ENCODE measurements at regions not wholly inside any gene's neighbourhood (a gene's known extent, or its start where the extent isn't known, plus 50 kb on each side); places are given as distances from the start of the nearest gene placed in this dataset.

GRCh38 chr2:225272173-225272572 lies 127.3 kb upstream of the NYAP2 start:
- Mint-ChIP-seq H3K4me3 (ENCODE audit: unreplicated experiment) (no peak overlapping the region), H3K9me3 (ENCODE audit: low read depth) (peaks cover under 1% of the 10 kb centered on the region), H3K4me1 (ENCODE audit: low read depth) (peaks cover 5% of the 10 kb centered on the region), H3K27ac (ENCODE audit: unreplicated experiment) (no peak overlapping the region), H3K36me3 (ENCODE audit: low read depth) (no peaks in the 10 kb centered on the region), H3K27me3 (ENCODE audit: low read depth) (no peaks in the 10 kb centered on the region)
- no peak for TF ChIP-seq CTCF (IDR thresholded peaks at IDR 0.05)
- no peak for DNase-seq (ENCODE audit: low spot score)

GRCh38 chr2:225270861-225271260 lies 128.6 kb upstream of the NYAP2 start:
- Mint-ChIP-seq H3K27ac (ENCODE audit: unreplicated experiment) (no peak overlapping the region), H3K4me3 (ENCODE audit: unreplicated experiment) (no peak overlapping the region), H3K9me3 (ENCODE audit: low read depth) (no peaks in the 10 kb centered on the region), H3K27me3 (ENCODE audit: low read depth) (no peaks in the 10 kb centered on the region), H3K36me3 (ENCODE audit: low read depth) (no peaks in the 10 kb centered on the region), H3K4me1 (ENCODE audit: low read depth) (peaks cover 5% of the 10 kb centered on the region)
- peak; percentile 52 for TF ChIP-seq CTCF (IDR thresholded peaks at IDR 0.05)
- DNase-seq (ENCODE audit: low spot score) = no peak

GRCh38 chr2:225270053-225270452 lies 129.5 kb upstream of the NYAP2 start:
- H3K27me3 Mint-ChIP-seq (ENCODE audit: low read depth) = no peaks in the 10 kb centered on the region
- no peak for TF ChIP-seq CTCF (IDR thresholded peaks at IDR 0.05)

GRCh38 chr2:225254363-225254762 lies 145.1 kb upstream of the NYAP2 start:
- no peaks in the 10 kb centered on the region for H3K4me1 Mint-ChIP-seq (ENCODE audit: low read depth)
- no peak for TF ChIP-seq CTCF (IDR thresholded peaks at IDR 0.05)
- DNase-seq (ENCODE audit: low spot score) = no peak
- H3K27me3 Mint-ChIP-seq (ENCODE audit: low read depth) = no peaks in the 10 kb centered on the region
- peaks cover 3% of the 10 kb centered on the region for H3K36me3 Mint-ChIP-seq (ENCODE audit: low read depth)
- H3K4me3 Mint-ChIP-seq (ENCODE audit: unreplicated experiment) = no peak overlapping the region
- H3K9me3 Mint-ChIP-seq (ENCODE audit: low read depth) = peaks cover 9% of the 10 kb centered on the region
- H3K27ac Mint-ChIP-seq (ENCODE audit: unreplicated experiment) = no peak overlapping the region

More at GRCh38 chr2:225270053-225270452, 129.5 kb upstream of the NYAP2 start:
- no peak overlapping the region for H3K27ac Mint-ChIP-seq (ENCODE audit: unreplicated experiment)
- DNase-seq (ENCODE audit: low spot score) = no peak
- no peaks in the 10 kb centered on the region for H3K9me3 Mint-ChIP-seq (ENCODE audit: low read depth)
- H3K4me1 Mint-ChIP-seq (ENCODE audit: low read depth) = peaks cover 5% of the 10 kb centered on the region
- no peak overlapping the region for H3K4me3 Mint-ChIP-seq (ENCODE audit: unreplicated experiment)
- H3K36me3 Mint-ChIP-seq (ENCODE audit: low read depth) = no peaks in the 10 kb centered on the region

- H3K4me1 Mint-ChIP-seq (ENCODE audit: low read depth) = no peaks in the 10 kb centered on the region
- no peak overlapping the region for H3K4me3 Mint-ChIP-seq (ENCODE audit: unreplicated experiment)
- no peaks in the 10 kb centered on the region for H3K36me3 Mint-ChIP-seq (ENCODE audit: low read depth)
- H3K9me3 Mint-ChIP-seq (ENCODE audit: low read depth) = no peaks in the 10 kb centered on the region
- no peak for DNase-seq (ENCODE audit: low spot score)
- no peaks in the 10 kb centered on the region for H3K27me3 Mint-ChIP-seq (ENCODE audit: low read depth)
- TF ChIP-seq CTCF (IDR thresholded peaks at IDR 0.05) = no peak
- no peak overlapping the region for H3K27ac Mint-ChIP-seq (ENCODE audit: unreplicated experiment)
Observed at GRCh38 chr2:225244933-225245332, 154.6 kb upstream of the NYAP2 start.
